ENCODE measurements at regions not wholly inside any gene's neighbourhood (a gene's known extent, or its start where the extent isn't known, plus 50 kb on each side); places are given as distances from the start of the nearest gene placed in this dataset.

- Histone ChIP-seq H3K4me3 (ENCODE audit: control insufficient read depth in 1 of 2, extremely low read depth in 1 of 2, low read length in 1 of 2) (no peak overlapping the region), H3K36me3 (ENCODE audit: control insufficient read depth in 2 of 2, extremely low read depth in 1 of 2, insufficient read depth in 1 of 2, low read length in 1 of 2) (no peaks in the 10 kb centered on the region), H3K4me1 (ENCODE audit: control insufficient read depth in 1 of 2, extremely low read depth in 1 of 2, insufficient read depth in 2 of 2, low read length in 2 of 2) (peaks cover 0 to 7% of the 10 kb centered on the region in 2 experiments), H3K9me3 (no peaks in the 10 kb centered on the region), H3K27me3 (replicated peaks in 1 of 2; ENCODE audit: control insufficient read depth in 2 of 2, extremely low read depth in 1 of 2, insufficient read depth in 2 of 2, low read length in 1 of 2) (no peaks in the 10 kb centered on the region), H3K27ac (ENCODE audit: low read length) (no peak overlapping the region)
- Mint-ChIP-seq H3K9me3 (no peaks in the 10 kb centered on the region), H3K27me3 (peaks cover 0 to 2% of the 10 kb centered on the region in 2 donors), H3K36me3 (no peaks in the 10 kb centered on the region), H3K27ac (no peak overlapping the region), H3K4me1 (peaks cover 15 to 18% (median 18%) of the 10 kb centered on the region in 3 donors), H3K4me3 (no peak overlapping the region)
- DNase-seq (no peak), ATAC-seq (replicated peaks in 1 of 4) (no peak)
- CTCF ChIA-PET, result no interaction called here
- POLR2A ChIA-PET, result no interaction called here
- WGBS (ENCODE audit: insufficient coverage), result 83% methylated on average over 3 of the region's 3 CpGs
These were observed 529.5 kb upstream of the TBL1XR1 start for GRCh38 chr3:177726807-177727206.

- Histone ChIP-seq H3K4me1 (ENCODE audit: control insufficient read depth in 1 of 2, extremely low read depth in 1 of 2, insufficient read depth in 2 of 2, low read length in 2 of 2) (no peaks in the 10 kb centered on the region), H3K9me3 (no peaks in the 10 kb centered on the region), H3K4me3 (ENCODE audit: control insufficient read depth in 1 of 2, extremely low read depth in 1 of 2, low read length in 1 of 2) (no peak overlapping the region), H3K36me3 (ENCODE audit: control insufficient read depth in 2 of 2, extremely low read depth in 1 of 2, insufficient read depth in 1 of 2, low read length in 1 of 2) (no peaks in the 10 kb centered on the region), H3K27ac (ENCODE audit: low read length) (no peak overlapping the region), H3K27me3 (replicated peaks in 1 of 2; ENCODE audit: control insufficient read depth in 2 of 2, extremely low read depth in 1 of 2, insufficient read depth in 2 of 2, low read length in 1 of 2) (no peaks in the 10 kb centered on the region)
- ATAC-seq (replicated peaks in 1 of 4) (no peak), DNase-seq (no peak)
- Mint-ChIP-seq H3K27ac (no peak overlapping the region), H3K9me3 (no peaks in the 10 kb centered on the region), H3K4me3 (no peak overlapping the region), H3K4me1 (peaks cover 0 to 4% (median 4%) of the 10 kb centered on the region in 3 donors), H3K27me3 (no peaks in the 10 kb centered on the region), H3K36me3 (no peaks in the 10 kb centered on the region)
- 95% methylated on average over 3 of the region's 14 CpGs for WGBS (ENCODE audit: insufficient coverage)
- ChIA-PET POLR2A (no interaction called here), CTCF (no interaction called here)
These were observed 532.8 kb upstream of the TBL1XR1 start for GRCh38 chr3:177729956-177730681.

DNA sequence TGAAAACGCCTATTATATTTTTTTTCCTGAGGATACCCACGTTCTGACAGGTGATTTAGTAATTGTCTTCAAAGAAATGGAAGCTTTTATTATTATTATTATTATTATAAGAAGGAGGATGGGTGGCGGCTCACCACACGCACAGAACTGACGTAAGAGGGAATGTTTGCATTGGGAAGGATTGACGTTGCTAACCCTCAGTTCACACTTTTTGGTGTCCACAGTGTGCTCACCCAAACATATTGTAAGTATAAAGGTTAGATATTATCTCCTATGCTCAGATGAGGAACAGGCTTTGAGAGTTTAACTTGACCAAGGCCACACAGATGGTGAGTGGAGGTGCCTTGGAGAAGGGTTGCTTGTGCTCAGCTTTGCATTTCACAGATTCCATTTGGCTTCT, 533.5 kb upstream of the TBL1XR1 start:
- Mint-ChIP-seq H3K27ac (no peak overlapping the region), H3K36me3 (no peaks in the 10 kb centered on the region), H3K4me3 (no peak overlapping the region), H3K9me3 (no peaks in the 10 kb centered on the region), H3K27me3 (no peaks in the 10 kb centered on the region), H3K4me1 (no peaks in the 10 kb centered on the region)
- no peaks in the 10 kb centered on the region for H3K9me3 ChIP-seq
- H3K4me3 ChIP-seq (ENCODE audit: control insufficient read depth in 1 of 2, extremely low read depth in 1 of 2, low read length in 1 of 2), result no peak overlapping the region
- no peaks in the 10 kb centered on the region for H3K4me1 ChIP-seq (ENCODE audit: control insufficient read depth in 1 of 2, extremely low read depth in 1 of 2, insufficient read depth in 2 of 2, low read length in 2 of 2)
- no peaks in the 10 kb centered on the region for H3K36me3 ChIP-seq (ENCODE audit: control insufficient read depth in 2 of 2, extremely low read depth in 1 of 2, insufficient read depth in 1 of 2, low read length in 1 of 2)
- CTCF ChIA-PET, result interaction anchor here (0.7 to 1.1 kb wide), 2 partner anchors 11 to 605 kb away, joined by 3 read pairs; no protein-coding TSS in a partner anchor
- H3K27ac ChIP-seq (ENCODE audit: low read length), result no peak overlapping the region
- no peaks in the 10 kb centered on the region for H3K27me3 ChIP-seq (replicated peaks in 1 of 2; ENCODE audit: control insufficient read depth in 2 of 2, extremely low read depth in 1 of 2, insufficient read depth in 2 of 2, low read length in 1 of 2)
- WGBS (ENCODE audit: insufficient coverage), result no CpG with 5 or more reads among the region's 6 CpGs
- POLR2A ChIA-PET, result interaction anchor here (0.7 kb wide), 2 partner anchors 48 to 60 kb away, joined by 4 to 5 read pairs; no protein-coding TSS in a partner anchor
- ATAC-seq (replicated peaks in 1 of 4) (no peak), DNase-seq (no peak)

DNA sequence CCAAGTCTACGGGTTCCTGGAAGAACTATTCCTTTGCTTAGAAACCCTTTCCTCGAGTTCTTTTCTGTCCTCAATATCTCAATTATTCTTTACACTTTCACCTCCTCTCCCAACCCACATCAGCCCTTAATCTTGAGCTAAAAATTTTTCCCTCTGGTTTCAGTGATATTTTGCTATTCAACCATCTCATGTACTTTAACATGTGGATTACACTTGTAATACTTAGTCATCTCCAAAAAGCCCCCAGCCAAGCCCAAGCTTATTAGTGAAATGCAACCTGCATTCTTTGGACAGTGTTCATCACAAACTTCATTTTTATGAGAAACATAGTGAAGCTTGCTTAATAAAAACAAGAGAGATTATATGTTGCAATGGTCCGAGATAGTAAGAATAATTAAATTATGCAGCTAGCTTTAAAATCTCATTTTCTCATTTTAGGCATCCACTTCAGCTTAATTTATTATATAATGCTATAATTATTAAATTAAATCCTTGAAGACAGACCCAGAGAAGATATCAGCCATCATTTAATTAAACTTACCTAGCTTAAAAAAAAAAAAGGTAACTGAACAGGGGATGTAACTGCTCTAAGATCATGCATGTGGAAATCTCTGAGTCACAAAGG, 534.5 kb upstream of the TBL1XR1 start:
- 100% methylated on average over 2 of the region's 3 CpGs for WGBS (ENCODE audit: insufficient coverage)
- POLR2A ChIA-PET, result interaction anchor here (0.5 to 0.7 kb wide), 5 partner anchors 47 to 441 kb away, joined by 3 to 5 read pairs (median 4); no protein-coding TSS in a partner anchor
- no peak overlapping the region for H3K27ac ChIP-seq (ENCODE audit: low read length)
- no peak overlapping the region for H3K27ac Mint-ChIP-seq
- no peaks in the 10 kb centered on the region for H3K36me3 ChIP-seq (ENCODE audit: control insufficient read depth in 2 of 2, extremely low read depth in 1 of 2, insufficient read depth in 1 of 2, low read length in 1 of 2)
- H3K4me3 Mint-ChIP-seq, result no peak overlapping the region
- no peaks in the 10 kb centered on the region for H3K36me3 Mint-ChIP-seq
- DNase-seq (no peak), ATAC-seq (replicated peaks in 1 of 4) (no peak)
- no peaks in the 10 kb centered on the region for H3K9me3 ChIP-seq
- H3K4me1 ChIP-seq (ENCODE audit: control insufficient read depth in 1 of 2, extremely low read depth in 1 of 2, insufficient read depth in 2 of 2, low read length in 2 of 2), result no peaks in the 10 kb centered on the region
- CTCF ChIA-PET, result interaction anchor here (0.6 to 1.1 kb wide), 4 partner anchors 12 to 604 kb away, joined by 3 read pairs; no protein-coding TSS in a partner anchor
- no peaks in the 10 kb centered on the region for H3K27me3 Mint-ChIP-seq
- no peak overlapping the region for H3K4me3 ChIP-seq (ENCODE audit: control insufficient read depth in 1 of 2, extremely low read depth in 1 of 2, low read length in 1 of 2)
- H3K4me1 Mint-ChIP-seq, result no peaks in the 10 kb centered on the region
- H3K27me3 ChIP-seq (replicated peaks in 1 of 2; ENCODE audit: control insufficient read depth in 2 of 2, extremely low read depth in 1 of 2, insufficient read depth in 2 of 2, low read length in 1 of 2), result no peaks in the 10 kb centered on the region
- H3K9me3 Mint-ChIP-seq, result no peaks in the 10 kb centered on the region

DNA sequence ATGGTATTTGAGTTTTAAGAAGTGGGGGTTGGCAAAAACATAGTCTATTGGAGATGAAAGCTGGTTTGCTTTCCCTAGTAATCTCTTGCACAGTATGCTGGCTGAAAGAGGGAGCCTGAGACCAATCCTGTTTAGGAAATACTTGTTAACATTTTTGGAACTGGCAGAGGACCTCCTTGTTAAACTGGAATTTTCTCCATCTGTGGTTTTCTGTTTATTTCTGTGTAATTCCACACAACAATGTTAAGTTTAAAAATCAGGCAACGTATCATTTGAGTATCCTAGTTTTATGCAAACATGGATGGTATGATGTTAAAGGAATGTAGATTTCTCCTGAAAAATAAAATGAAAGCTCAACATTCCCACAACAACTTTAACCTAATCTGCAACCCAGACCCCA, 536.0 kb upstream of the TBL1XR1 start:
- Histone ChIP-seq H3K4me1 (ENCODE audit: control insufficient read depth in 1 of 2, extremely low read depth in 1 of 2, insufficient read depth in 2 of 2, low read length in 2 of 2) (no peaks in the 10 kb centered on the region), H3K9me3 (no peaks in the 10 kb centered on the region), H3K27me3 (replicated peaks in 1 of 2; ENCODE audit: control insufficient read depth in 2 of 2, extremely low read depth in 1 of 2, insufficient read depth in 2 of 2, low read length in 1 of 2) (no peaks in the 10 kb centered on the region), H3K4me3 (ENCODE audit: control insufficient read depth in 1 of 2, extremely low read depth in 1 of 2, low read length in 1 of 2) (no peak overlapping the region), H3K36me3 (ENCODE audit: control insufficient read depth in 2 of 2, extremely low read depth in 1 of 2, insufficient read depth in 1 of 2, low read length in 1 of 2) (no peaks in the 10 kb centered on the region), H3K27ac (ENCODE audit: low read length) (no peak overlapping the region)
- ChIA-PET CTCF (interaction anchor here in 1 of 2 donors (0.6 to 0.9 kb wide), 2 partner anchors 434 to 683 kb away, joined by 3 to 5 read pairs; no protein-coding TSS in a partner anchor), POLR2A (no interaction called here)
- no peaks in the 10 kb centered on the region for H3K27me3 Mint-ChIP-seq
- H3K27ac Mint-ChIP-seq, result no peak overlapping the region
- DNase-seq, result no peak
- no CpG with 5 or more reads among the region's 1 CpG for WGBS (ENCODE audit: insufficient coverage)
- no peak for ATAC-seq (replicated peaks in 1 of 4)
- H3K9me3 Mint-ChIP-seq, result no peaks in the 10 kb centered on the region
- no peak overlapping the region for H3K4me3 Mint-ChIP-seq
- H3K4me1 Mint-ChIP-seq, result no peaks in the 10 kb centered on the region
- no peaks in the 10 kb centered on the region for H3K36me3 Mint-ChIP-seq

DNA sequence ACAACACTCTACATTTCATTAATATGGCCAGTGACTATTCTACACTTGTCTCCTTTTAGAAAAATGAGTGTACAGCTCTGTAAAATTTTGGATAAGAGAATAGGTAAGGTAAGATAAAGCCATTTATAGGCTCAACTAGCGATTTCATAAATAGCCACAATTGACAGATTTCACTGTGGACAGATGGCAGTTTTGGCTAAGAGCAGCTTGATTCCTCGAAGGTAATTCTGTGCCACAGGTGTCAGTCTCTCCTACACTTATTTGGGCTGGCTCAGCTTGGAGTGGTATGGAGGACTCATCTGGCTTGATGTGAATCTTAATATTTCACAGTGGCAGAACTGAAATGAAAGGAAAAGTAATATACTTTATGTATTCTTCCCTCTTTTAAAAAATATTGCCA, 536.7 kb upstream of the TBL1XR1 start:
- Histone ChIP-seq H3K4me1 (ENCODE audit: control insufficient read depth in 1 of 2, extremely low read depth in 1 of 2, insufficient read depth in 2 of 2, low read length in 2 of 2) (no peaks in the 10 kb centered on the region), H3K9me3 (no peaks in the 10 kb centered on the region), H3K36me3 (ENCODE audit: control insufficient read depth in 2 of 2, extremely low read depth in 1 of 2, insufficient read depth in 1 of 2, low read length in 1 of 2) (no peaks in the 10 kb centered on the region), H3K4me3 (ENCODE audit: control insufficient read depth in 1 of 2, extremely low read depth in 1 of 2, low read length in 1 of 2) (no peak overlapping the region), H3K27me3 (replicated peaks in 1 of 2; ENCODE audit: control insufficient read depth in 2 of 2, extremely low read depth in 1 of 2, insufficient read depth in 2 of 2, low read length in 1 of 2) (no peaks in the 10 kb centered on the region), H3K27ac (ENCODE audit: low read length) (no peak overlapping the region)
- ChIA-PET POLR2A (no interaction called here), CTCF (interaction anchor here in 1 of 2 donors (0.9 kb wide), 1 partner anchor 433 kb away, joined by 3 read pairs; no protein-coding TSS in a partner anchor)
- no peaks in the 10 kb centered on the region for H3K4me1 Mint-ChIP-seq
- H3K9me3 Mint-ChIP-seq, result no peaks in the 10 kb centered on the region
- DNase-seq (no peak), ATAC-seq (replicated peaks in 1 of 4) (no peak)
- no peaks in the 10 kb centered on the region for H3K27me3 Mint-ChIP-seq
- H3K27ac Mint-ChIP-seq, result no peak overlapping the region
- WGBS (ENCODE audit: insufficient coverage), result no CpG with 5 or more reads among the region's 2 CpGs
- no peaks in the 10 kb centered on the region for H3K36me3 Mint-ChIP-seq
- no peak overlapping the region for H3K4me3 Mint-ChIP-seq
